WTC11 (cell line): ENCODE measurements at regions not wholly inside any gene's neighbourhood (a gene's known extent, or its start where the extent isn't known, plus 50 kb on each side); places are given as distances from the start of the nearest gene placed in this dataset.

Experiments used
- ATF1 ChIP-seq: sonication (generic); formaldehyde crosslinking; IDR thresholded peaks from 2 replicates; pipeline ENCODE4 v1.8.1; 2023; ENCODE audit warnings: mild to moderate bottlenecking, moderate library complexity, missing genetic modification reagents
- CREB1 ChIP-seq: sonication (generic); formaldehyde crosslinking; IDR thresholded peaks from 2 replicates; pipeline ENCODE4 v1.8.0; 2023; ENCODE audit warnings: mild to moderate bottlenecking, missing genetic modification reagents
- CTCF ChIP-seq: fragments of 200-600 bp; IDR thresholded peaks from 2 replicates; pipeline ENCODE4 v1.8.0; 2022; ENCODE audit warnings: antibody characterized with exemption
- EMX1 ChIP-seq: fragments of 250-450 bp; sonication (Bioruptor Pico); IDR thresholded peaks from 2 replicates; pipeline ENCODE4 v1.8.0; 2021; ENCODE audit warnings: mild to moderate bottlenecking
- FOXJ3 ChIP-seq: sonication (generic); formaldehyde crosslinking; IDR thresholded peaks from 2 replicates; pipeline ENCODE4 v1.9.0; 2021; ENCODE audit warnings: missing genetic modification reagents, mild to moderate bottlenecking, borderline replicate concordance
- FOXP1 ChIP-seq: sonication (generic); formaldehyde crosslinking; IDR thresholded peaks from 2 replicates; pipeline ENCODE4 v1.8.0; 2022; ENCODE audit warnings: missing genetic modification reagents, mild to moderate bottlenecking, moderate library complexity, borderline replicate concordance
- SP1 ChIP-seq: sonication (generic); formaldehyde crosslinking; conservative IDR thresholded peaks from 2 replicates; pipeline ENCODE4 v1.8.1; 2022; ENCODE audit warnings: missing genetic modification reagents
- TCF7 ChIP-seq: sonication (generic); formaldehyde crosslinking; IDR thresholded peaks from 2 replicates; pipeline ENCODE4 v1.8.0; 2022; ENCODE audit warnings: mild to moderate bottlenecking, low read depth, missing genetic modification reagents, moderate library complexity
- TEAD4 ChIP-seq: sonication (generic); formaldehyde crosslinking; IDR thresholded peaks from 2 replicates; pipeline ENCODE4 v1.8.0; 2022; ENCODE audit warnings: mild to moderate bottlenecking, missing genetic modification reagents
- USF1 ChIP-seq: sonication (generic); formaldehyde crosslinking; IDR thresholded peaks from 2 replicates; pipeline ENCODE4 v1.8.0; 2022; ENCODE audit warnings: mild to moderate bottlenecking, missing genetic modification reagents
- ZNF232 ChIP-seq: sonication (generic); formaldehyde crosslinking; IDR thresholded peaks from 2 replicates; pipeline ENCODE4 v1.8.0; 2022; ENCODE audit warnings: mild to moderate bottlenecking, missing genetic modification reagents
- ZSCAN18 ChIP-seq: fragments of 250-450 bp; sonication (Bioruptor Pico); IDR thresholded peaks from 2 replicates; pipeline ENCODE4 v2.1.2; 2022; ENCODE audit warnings: mild to moderate bottlenecking, moderate library complexity
- TF ChIP-seq, protein P1 (sequence below): sonication (generic); formaldehyde crosslinking; IDR thresholded peaks from 2 replicates; pipeline ENCODE4 v1.8.1; 2022; ENCODE audit warnings: mild to moderate bottlenecking, missing genetic modification reagents, moderate library complexity, borderline replicate concordance

DNA sequence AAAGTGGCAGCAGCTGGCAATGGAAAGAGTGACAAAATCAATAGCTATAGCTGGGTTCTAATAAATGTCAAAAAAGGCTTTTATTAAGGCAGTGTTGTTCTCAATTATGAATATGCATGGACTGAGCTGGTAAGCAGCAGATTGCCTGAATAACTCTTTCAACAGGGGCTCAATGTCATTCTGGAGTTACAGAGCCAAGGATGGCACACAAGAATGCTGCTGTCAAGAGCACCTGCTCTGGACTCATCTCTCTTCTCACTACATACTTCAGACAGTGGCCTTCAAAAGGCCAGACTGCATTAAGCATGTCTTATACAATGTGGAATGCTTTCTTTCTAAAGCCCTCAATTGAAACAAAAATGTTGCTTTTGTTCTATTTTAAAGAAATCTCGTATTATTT, 351.4 kb downstream of the KLHL13 start:
- no peak for TF ChIP-seq CTCF
- TF ChIP-seq TCF7, result no peak
- TF ChIP-seq SP1 (CRISPR knock-in tag), result no peak
- TF ChIP-seq ZSCAN18 (CRISPR knock-in tag), result no peak
- TF ChIP-seq, protein P1, sequence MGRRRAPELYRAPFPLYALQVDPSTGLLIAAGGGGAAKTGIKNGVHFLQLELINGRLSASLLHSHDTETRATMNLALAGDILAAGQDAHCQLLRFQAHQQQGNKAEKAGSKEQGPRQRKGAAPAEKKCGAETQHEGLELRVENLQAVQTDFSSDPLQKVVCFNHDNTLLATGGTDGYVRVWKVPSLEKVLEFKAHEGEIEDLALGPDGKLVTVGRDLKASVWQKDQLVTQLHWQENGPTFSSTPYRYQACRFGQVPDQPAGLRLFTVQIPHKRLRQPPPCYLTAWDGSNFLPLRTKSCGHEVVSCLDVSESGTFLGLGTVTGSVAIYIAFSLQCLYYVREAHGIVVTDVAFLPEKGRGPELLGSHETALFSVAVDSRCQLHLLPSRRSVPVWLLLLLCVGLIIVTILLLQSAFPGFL (CRISPR knock-in tag), result no peak
- no peak for TF ChIP-seq EMX1 (CRISPR knock-in tag)
- no peak for TF ChIP-seq FOXP1 (CRISPR knock-in tag)
- TF ChIP-seq FOXJ3, result no peak
- TF ChIP-seq ZNF232 (CRISPR knock-in tag), result no peak
- TF ChIP-seq TEAD4, result no peak
- no peak for TF ChIP-seq ATF1 (CRISPR knock-in tag)
- TF ChIP-seq USF1, result no peak
- no peak for TF ChIP-seq CREB1 (CRISPR knock-in tag)
